ENCODE measurements at regions not wholly inside any gene's neighbourhood (a gene's known extent, or its start where the extent isn't known, plus 50 kb on each side); places are given as distances from the start of the nearest gene placed in this dataset.

DNA sequence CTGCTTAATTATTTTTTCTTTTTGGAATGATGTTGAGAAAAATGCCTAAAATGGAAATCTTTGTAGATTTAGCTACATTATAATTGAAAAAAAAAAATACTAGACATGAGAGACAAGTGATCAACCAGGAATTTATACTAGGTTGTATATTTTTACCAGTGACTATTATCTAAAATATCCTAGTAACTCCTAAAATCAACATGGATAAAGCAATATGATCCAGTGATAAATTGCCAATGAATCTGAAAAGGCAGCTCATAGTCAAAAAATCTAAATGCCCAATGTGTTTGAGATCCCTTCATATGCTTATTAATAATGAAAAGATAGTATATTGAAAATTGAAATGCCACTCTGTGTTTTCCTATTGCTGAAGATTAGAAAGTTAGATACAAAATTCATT is 778.2 kb downstream of the MTRR start:
- TF ChIP-seq, protein P1, sequence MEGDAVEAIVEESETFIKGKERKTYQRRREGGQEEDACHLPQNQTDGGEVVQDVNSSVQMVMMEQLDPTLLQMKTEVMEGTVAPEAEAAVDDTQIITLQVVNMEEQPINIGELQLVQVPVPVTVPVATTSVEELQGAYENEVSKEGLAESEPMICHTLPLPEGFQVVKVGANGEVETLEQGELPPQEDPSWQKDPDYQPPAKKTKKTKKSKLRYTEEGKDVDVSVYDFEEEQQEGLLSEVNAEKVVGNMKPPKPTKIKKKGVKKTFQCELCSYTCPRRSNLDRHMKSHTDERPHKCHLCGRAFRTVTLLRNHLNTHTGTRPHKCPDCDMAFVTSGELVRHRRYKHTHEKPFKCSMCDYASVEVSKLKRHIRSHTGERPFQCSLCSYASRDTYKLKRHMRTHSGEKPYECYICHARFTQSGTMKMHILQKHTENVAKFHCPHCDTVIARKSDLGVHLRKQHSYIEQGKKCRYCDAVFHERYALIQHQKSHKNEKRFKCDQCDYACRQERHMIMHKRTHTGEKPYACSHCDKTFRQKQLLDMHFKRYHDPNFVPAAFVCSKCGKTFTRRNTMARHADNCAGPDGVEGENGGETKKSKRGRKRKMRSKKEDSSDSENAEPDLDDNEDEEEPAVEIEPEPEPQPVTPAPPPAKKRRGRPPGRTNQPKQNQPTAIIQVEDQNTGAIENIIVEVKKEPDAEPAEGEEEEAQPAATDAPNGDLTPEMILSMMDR (conservative IDR thresholded peaks at IDR 0.05; ENCODE audit: low read depth): no peak
- no peak overlapping the region for H3K27ac ChIP-seq
- no peak for DNase-seq (ENCODE audit: low spot score)
- ChIA-PET POLR2A (ENCODE audit: low non-redundant PET) (no interaction called here), CTCF (no interaction called here)

GRCh38 chr5:8650186-8650585 is 781.2 kb downstream of the MTRR start:
- POLR2A ChIA-PET (ENCODE audit: low non-redundant PET): no interaction called here
- TF ChIP-seq, protein P1 (conservative IDR thresholded peaks at IDR 0.05; ENCODE audit: low read depth): no peak
- CTCF ChIA-PET: no interaction called here
- H3K27ac ChIP-seq: no peak overlapping the region
- DNase-seq (ENCODE audit: low spot score): no peak

GRCh38 chr5:8660133-8660893 is 791.4 kb downstream of the MTRR start:
- TF ChIP-seq, protein P1 (conservative IDR thresholded peaks at IDR 0.05; ENCODE audit: low read depth): no peak
- ChIA-PET CTCF (no interaction called here), POLR2A (ENCODE audit: low non-redundant PET) (no interaction called here)
- no peak for DNase-seq (ENCODE audit: low spot score)
- no peak overlapping the region for H3K27ac ChIP-seq

GRCh38 chr5:8663374-8663773 is 794.4 kb downstream of the MTRR start:
- no peak overlapping the region for H3K27ac ChIP-seq
- POLR2A ChIA-PET (ENCODE audit: low non-redundant PET): no interaction called here
- DNase-seq (ENCODE audit: low spot score): no peak
- CTCF ChIA-PET: no interaction called here
- TF ChIP-seq, protein P1 (conservative IDR thresholded peaks at IDR 0.05; ENCODE audit: low read depth): no peak

- CTCF ChIA-PET: interaction anchor here (0.8 kb wide), 1 partner anchor 13 kb away, joined by 3 read pairs; no protein-coding TSS in a partner anchor
- TF ChIP-seq, protein P1 (conservative IDR thresholded peaks at IDR 0.05; ENCODE audit: low read depth): no peak
- POLR2A ChIA-PET (ENCODE audit: low non-redundant PET): no interaction called here
- H3K27ac ChIP-seq: no peak overlapping the region
- DNase-seq (ENCODE audit: low spot score): no peak
Observed at GRCh38 chr5:8675182-8675581, 806.2 kb downstream of the MTRR start.

DNA sequence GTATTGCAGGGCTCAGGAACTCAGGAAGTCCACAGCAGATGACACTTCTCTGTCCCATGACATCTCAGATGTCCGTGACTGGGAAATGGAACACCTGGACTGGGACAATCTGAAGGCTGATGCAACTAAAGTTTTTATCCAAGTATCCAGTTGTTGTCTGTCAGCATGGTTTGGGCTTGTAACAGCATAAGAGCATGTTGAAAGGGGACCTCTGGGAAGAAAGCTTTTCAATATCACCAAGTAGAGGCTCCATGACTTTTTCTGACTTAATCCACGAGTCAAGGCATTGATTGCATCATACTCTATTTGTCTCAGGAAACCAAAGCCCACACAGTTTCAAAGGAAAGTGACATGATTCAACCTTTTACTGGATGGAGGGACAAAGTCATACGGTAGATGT is 807.7 kb downstream of the MTRR start:
- ChIA-PET CTCF (no interaction called here), POLR2A (ENCODE audit: low non-redundant PET) (no interaction called here)
- DNase-seq (ENCODE audit: low spot score): no peak
- TF ChIP-seq, protein P1 (conservative IDR thresholded peaks at IDR 0.05; ENCODE audit: low read depth): no peak
- H3K27ac ChIP-seq: no peak overlapping the region
